ENCODE measurements at regions not wholly inside any gene's neighbourhood (a gene's known extent, or its start where the extent isn't known, plus 50 kb on each side); places are given as distances from the start of the nearest gene placed in this dataset.
A peak's percentile ranks its signal among the peaks of the same experiment; 100 is the strongest.
"Not testable (repeated sequence)": the region's sequence is repeated elsewhere in the genome, so short reads cannot be mapped to it uniquely, and the experiment has no call there.

- no peak for DNase-seq (ENCODE audit: low spot score)
Observed at GRCh38 chr5:56294354-56294753, 61.2 kb upstream of the ANKRD55 start.

- not testable (repeated sequence) for DNase-seq (ENCODE audit: low spot score)
Observed at GRCh38 chr5:56292874-56293273, 59.7 kb upstream of the ANKRD55 start.

- no peak for DNase-seq (ENCODE audit: low spot score)
Observed at GRCh38 chr5:56291661-56292374, 58.7 kb upstream of the ANKRD55 start.

- DNase-seq (ENCODE audit: low spot score) = no peak
Observed at GRCh38 chr5:56291079-56291643, 58.0 kb upstream of the ANKRD55 start.

GRCh38 chr5:56290378-56291078 lies 57.4 kb upstream of the ANKRD55 start:
- DNase-seq (ENCODE audit: low spot score) = no peak

- DNase-seq (ENCODE audit: low spot score) = no peak
Observed at GRCh38 chr5:56289602-56289987, 56.5 kb upstream of the ANKRD55 start.

- no peak for DNase-seq (ENCODE audit: low spot score)
Observed at GRCh38 chr5:56288873-56289601, 55.9 kb upstream of the ANKRD55 start.

- no peak for DNase-seq (ENCODE audit: low spot score)
Observed at GRCh38 chr5:56286015-56286884, 53.1 kb upstream of the ANKRD55 start.

- peak; percentile 62 for DNase-seq (ENCODE audit: low spot score)
Observed at GRCh38 chr5:56282951-56283350, 49.8 kb upstream of the ANKRD55 start.
